Activated CD8-positive, alpha-beta memory T cell treated with anti-CD3 and anti-CD28 coated beads for 36 hours (primary cell): ENCODE measurements at regions not wholly inside any gene's neighbourhood (a gene's known extent, or its start where the extent isn't known, plus 50 kb on each side); places are given as distances from the start of the nearest gene placed in this dataset.
"Not testable (repeated sequence)": the region's sequence is repeated elsewhere in the genome, so short reads cannot be mapped to it uniquely, and the experiment has no call there.

Experiments
- CTCF ChIA-PET: fragments of 350-600 bp; sonication (Branson Sonifier 250); formaldehyde crosslinking; loops from one replicate; lab custom pipeline; 2021; ENCODE audit warnings: antibody characterized with exemption; lab: Charles Lee
- POLR2A ChIA-PET: fragments of 350-600 bp; sonication (Branson Sonifier 250); formaldehyde crosslinking; loops from one replicate; lab custom pipeline; 2021; ENCODE audit warnings: antibody characterized with exemption; lab: Charles Lee

DNA sequence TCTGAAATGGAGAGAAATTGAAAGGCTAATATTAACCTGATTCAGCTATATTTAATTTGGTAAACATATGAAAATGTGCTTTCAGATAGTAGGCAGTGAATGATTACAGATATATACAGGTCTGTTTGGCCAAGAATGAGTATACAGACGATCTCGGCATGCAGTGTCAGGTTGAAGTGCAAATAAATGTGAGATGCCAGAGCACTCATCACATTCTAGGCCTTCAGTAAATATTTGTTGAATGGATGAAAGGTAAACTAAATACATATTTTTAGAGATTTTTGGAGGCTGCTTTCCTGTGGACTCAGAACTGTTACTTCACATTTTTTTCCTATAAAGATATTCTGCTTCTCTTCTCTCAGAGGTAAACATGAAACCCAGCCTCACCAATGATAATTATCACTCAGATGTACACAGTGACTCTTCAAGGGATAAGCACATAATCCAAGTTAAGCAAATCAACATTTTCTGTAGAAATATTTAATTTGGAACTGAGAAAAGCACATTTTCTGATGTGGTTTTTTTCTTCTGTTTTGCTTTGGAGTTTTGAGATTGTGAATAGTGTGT, 702.9 kb downstream of the BRINP3 start:
- ChIA-PET CTCF (no interaction called here), POLR2A (no interaction called here)

DNA sequence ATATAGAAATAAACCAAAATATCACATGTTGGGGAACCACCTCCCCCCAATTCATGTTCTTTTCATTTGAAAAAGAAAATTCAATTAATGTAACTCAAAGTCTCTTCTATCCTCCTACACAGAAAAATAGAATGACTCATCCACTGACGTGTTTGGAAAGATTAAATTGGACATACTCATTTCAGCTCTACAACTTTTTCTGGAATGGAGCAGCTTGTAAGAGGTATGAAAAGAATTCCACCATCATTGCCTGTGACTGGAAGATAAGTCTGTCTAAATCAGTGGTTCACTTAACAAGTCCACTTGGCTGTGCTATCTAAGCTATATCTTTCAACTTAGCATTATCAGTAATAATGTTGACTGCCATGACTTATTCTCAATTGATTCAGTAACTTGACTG, 702.3 kb downstream of the BRINP3 start:
- CTCF ChIA-PET = no interaction called here

DNA sequence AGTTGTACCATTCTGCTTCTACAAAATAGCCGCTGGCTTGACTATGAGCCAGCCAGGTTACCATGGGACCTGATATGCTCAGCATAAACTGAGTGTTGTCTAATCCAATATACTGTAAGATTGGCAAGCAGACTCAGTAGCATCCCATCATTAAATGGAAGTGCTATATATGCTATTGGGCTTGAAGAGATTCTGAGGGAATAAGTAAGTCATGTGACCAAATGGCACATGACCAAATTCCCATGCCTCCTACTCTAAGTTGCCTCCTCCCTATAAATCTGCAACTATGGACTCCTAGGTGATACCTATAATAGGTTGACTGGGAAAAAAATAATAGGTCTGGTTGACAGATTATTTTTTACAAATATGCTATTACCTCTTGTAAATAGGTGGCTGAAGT, 698.6 kb downstream of the BRINP3 start:
- POLR2A ChIA-PET = no interaction called here

More for the DNA sequence above, 702.3 kb downstream of the BRINP3 start:
- POLR2A ChIA-PET = no interaction called here

DNA sequence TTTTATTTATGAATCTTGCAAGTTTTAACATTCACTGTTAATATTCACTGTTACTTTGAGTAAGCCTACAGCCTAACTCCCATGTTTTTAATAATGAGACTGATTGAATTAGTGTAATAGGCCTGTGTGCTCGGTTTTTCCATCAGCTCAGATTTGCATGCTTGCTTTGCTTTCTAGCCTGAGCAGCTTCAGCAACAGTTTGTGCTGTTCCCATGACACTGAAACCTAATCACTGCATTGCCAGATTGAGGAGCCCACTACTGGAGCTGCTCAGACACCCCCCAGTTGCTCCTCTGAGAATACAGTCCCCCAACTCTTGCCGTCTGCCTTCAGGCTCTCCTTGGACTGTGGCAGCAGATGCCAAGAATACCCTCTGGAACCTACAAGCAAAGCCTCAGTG, 695.4 kb downstream of the BRINP3 start:
- ChIA-PET POLR2A (no interaction called here), CTCF (no interaction called here)

More for the DNA sequence above, 698.6 kb downstream of the BRINP3 start:
- CTCF ChIA-PET = no interaction called here

DNA sequence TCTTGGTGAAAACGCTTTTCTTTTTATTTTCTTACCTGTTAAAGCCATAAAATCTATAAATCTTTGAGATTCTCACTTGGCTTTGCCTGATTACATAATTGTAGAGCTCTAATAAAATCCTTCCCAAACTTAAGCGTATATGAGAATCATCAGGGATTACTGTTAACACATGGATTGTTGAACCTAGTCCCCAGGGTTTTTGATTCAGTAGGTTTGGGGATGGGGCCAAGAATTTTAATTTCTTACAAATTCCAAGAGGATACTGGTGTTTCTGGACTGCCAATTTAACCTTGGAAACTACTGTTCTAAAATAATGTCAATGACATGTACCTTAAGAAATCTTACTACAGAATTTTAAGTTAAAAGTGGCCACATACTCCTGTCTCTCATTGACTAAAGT, 694.2 kb downstream of the BRINP3 start:
- POLR2A ChIA-PET = no interaction called here
- CTCF ChIA-PET = no interaction called here

DNA sequence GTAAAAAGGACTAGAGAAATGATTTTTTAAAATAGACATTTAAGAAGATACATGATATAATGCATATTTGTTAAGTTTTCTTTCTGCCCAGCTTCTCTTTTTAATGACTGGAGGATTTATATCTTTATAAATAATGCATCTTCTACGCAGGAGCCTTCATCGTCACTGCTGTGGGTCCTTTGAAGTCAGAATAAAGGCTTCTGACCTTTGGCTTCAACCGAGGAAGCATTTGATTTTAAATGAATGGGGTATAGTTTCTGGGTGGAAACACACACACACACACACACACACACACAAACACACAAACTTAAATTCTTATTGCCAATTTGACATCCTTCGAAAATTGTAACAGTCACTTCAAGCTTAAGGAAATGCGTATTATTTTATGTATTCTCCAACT, 690.9 kb downstream of the BRINP3 start:
- POLR2A ChIA-PET = no interaction called here
- CTCF ChIA-PET = no interaction called here

DNA sequence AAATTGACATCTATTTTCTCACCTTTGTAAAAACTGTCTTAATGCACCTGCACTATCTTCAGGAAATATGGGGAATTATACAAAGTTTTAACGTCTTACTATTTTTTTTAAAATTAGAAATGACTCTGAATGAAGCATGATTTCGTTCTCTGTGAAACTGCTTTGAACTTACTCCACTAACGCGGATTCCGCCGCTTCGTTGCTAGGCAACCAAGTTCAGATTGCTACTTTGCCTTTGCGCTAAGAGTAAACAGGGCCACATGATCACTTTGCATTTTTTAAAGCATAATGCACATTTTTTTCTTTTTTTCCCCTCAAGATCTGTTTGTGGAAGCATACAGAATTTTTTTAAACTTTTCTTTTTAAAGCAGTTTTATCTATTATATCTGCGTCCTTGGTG, 690.5 kb downstream of the BRINP3 start:
- ChIA-PET CTCF (no interaction called here), POLR2A (no interaction called here)

DNA sequence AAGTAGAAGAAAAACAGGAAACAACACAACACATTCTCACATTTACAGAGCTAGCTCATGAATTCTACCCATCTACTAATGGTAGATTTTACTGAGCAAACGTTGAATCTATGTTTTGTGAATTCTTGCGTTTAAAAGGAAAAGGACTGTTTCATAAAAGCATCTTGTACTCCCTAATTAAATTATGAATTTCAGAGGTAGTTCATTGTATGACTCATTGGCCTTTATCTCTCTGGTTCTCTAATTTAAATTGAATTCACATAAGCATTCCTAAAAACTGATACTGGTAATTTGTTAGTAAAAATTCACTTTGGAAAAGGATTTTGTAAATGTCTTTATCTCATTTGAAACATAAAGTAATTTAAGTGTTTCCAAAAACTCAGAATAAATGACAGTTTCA, 687.3 kb downstream of the BRINP3 start:
- ChIA-PET CTCF (no interaction called here), POLR2A (no interaction called here)

DNA sequence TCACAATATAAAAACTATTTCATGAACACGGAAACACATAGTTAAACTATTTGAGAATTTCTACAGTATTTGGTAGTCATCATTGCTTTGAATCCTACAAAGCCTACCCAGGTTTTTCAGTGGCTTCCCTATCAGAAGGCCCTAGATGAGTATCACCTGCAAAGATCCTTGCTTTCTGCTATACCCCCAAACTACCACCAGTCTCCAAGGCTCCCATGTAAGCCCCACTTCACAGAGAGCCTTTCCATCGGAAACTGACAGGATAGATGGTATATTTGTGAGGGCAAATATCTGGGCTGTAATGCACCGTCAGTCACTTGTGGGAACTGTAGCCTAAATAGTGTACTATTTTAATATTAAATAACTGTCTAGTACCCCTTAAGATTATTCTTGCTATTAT, 674.3 kb downstream of the BRINP3 start:
- POLR2A ChIA-PET = no interaction called here
- CTCF ChIA-PET = no interaction called here

DNA sequence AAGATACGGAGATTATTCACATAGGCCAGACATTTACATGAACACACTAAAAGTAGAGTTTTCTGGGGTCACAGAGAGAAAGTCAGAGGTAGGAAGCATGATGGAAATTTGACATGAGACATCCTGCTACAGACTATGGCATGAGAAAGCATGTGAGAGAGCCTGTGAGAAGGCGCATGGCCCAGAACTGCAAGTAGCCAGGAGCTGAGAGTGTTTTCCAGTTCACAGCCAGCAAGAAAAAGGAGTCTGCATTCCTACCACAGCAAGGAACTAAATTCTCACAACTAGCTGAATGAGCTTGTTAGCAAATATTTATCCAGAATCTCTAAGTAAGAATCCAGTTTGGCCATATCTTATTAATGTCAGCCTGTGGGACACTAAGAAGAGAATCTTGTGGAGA, 673.3 kb downstream of the BRINP3 start:
- POLR2A ChIA-PET = no interaction called here
- CTCF ChIA-PET = no interaction called here

DNA sequence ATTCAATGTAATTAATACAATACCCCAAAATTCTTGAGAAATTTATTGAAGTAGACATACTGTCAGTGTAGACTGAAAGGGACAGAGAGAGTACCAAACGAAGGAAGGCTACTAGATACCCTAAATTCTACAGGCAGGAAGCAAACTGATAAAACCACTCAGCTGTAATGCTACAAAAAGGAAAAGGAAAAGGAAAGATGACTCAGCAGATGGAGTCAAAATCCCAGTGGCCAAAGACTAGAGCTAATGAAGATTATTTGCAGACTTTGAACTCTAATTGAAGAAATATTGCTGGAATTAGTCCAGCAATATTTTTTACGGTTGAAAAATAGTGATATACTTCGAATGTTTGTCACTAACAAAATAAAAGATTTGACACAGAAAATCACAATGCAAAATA, 671.9 kb downstream of the BRINP3 start:
- POLR2A ChIA-PET = no interaction called here
- CTCF ChIA-PET = no interaction called here

DNA sequence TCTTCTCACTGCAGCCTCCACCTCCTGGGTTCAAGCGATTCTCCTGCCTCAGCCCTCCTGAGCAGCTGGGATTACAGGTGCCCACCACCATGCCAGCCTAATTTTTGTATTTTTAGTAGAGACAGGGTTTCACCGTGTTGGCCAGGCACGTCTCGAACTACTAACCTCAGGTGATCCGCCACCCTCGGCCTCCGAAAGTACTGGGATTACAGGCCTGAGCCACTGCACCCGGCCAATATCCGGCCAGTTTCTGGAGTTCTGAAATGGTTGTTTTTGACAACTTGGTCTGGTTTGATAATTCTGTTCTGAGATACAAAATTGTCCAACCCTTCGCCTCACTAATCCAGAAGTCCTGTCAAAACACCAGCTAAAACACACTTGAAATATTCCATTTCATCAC, 667.0 kb downstream of the BRINP3 start:
- CTCF ChIA-PET = not testable (repeated sequence)

DNA sequence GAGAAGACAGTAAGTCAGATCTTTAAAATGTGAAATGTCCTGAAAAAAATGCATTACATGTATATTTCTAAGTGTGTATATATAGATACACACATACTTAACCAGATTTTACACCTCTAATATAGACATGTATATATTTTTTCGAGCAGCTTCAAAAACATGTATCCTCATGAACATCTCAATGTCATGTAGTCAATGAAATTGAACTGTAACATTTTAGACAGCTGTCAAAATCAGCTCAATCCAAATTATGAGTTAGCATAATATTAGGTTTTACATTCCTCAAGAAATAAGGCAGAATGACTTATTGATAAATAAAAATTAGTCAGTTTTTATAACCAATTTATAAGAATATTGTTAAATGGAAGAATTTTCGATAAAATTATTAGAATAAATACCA, 665.7 kb downstream of the BRINP3 start:
- CTCF ChIA-PET = no interaction called here
- POLR2A ChIA-PET = no interaction called here

More for the DNA sequence above, 667.0 kb downstream of the BRINP3 start:
- POLR2A ChIA-PET = not testable (repeated sequence)

DNA sequence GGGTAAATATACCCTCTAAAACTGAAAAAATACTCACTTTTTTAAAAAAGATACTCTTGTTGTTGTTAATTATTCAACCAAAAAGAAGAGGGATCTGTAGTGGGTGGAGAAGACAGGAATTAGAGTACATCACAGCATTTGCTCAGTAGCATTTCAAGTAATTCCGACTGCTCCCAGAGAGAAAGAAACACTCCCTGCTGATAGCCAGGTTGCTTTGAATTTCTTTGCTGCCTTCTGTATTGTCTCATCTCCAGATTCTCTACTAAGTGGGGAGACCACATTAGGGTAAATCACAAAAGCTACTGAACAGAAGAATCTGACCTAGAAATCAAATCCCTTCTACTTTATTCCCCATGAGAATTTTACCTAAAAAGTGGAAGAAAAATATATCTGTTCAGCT, 661.1 kb downstream of the BRINP3 start:
- POLR2A ChIA-PET = no interaction called here
- CTCF ChIA-PET = no interaction called here

DNA sequence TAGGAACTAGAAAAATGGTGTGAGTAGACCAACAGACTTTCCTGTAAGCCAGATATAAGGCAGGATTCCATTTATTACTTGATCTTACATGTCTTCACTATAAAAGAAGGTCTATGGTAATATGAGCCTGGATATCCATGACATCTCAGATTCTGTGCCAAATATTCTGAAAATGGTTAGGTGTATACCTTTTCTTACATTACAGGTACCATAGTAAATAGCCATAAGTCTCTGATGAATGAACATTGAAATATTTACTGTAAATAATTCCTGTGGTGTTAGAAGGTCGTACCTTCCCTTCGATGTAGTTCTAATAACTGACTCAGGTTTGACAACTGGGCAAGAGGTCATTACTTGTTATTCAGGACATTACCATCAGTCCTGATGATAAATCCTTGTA, 657.9 kb downstream of the BRINP3 start:
- ChIA-PET CTCF (no interaction called here), POLR2A (no interaction called here)

DNA sequence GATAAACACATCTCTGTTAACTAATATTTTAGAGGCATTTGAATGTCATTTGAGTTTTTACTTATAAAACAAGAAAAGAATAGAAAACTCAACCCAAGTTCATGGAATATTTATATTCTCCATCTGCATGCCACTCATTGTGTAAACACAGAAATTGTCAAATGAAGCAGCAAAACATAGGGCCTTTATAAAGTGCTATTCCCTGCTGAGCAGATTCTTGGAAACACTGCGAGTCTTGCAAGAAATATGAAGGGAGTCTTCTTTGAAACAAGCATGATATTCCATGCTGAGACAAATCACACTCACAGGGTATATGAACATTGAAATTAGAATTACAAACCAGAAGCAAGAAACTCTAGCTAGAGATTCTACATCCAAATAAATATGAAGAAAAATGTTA, 655.8 kb downstream of the BRINP3 start:
- ChIA-PET CTCF (no interaction called here), POLR2A (no interaction called here)

DNA sequence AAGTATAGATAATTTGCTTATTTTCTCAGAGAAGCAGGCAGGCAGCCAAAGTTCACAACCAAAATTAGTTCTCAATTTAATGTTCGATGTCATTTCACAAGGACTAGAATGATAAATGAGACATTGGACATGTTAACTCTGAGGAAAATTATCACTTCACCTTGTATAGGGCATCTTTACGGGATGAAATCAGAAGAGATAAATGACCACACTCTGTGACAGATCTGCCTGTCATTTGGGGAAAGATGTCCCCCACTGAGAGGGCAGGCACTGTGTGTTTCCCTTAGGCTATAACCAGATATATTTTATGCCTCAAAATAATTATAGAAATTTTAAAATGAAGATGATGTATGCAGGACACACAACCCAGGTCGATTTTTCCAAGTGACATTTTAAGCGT, 642.9 kb downstream of the BRINP3 start:
- ChIA-PET POLR2A (no interaction called here), CTCF (no interaction called here)

DNA sequence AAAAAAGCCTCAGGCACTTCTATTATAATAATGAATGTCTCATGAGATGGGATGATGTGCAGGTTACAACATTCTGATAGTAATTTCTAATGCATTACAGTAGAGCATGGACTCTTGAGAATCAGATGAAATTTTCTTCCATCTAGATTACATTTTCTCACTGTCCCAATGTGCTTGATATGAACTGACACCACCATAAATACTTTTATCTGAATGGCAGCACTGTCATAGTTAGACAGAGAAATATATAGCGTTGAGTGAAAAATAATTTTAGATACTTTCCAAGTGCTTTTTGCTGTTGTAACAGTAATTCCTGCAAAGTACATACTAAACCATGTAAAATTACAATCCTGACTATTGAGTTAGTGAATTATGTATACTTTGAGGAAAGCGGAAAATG, 630.1 kb downstream of the BRINP3 start:
- ChIA-PET POLR2A (no interaction called here), CTCF (no interaction called here)

DNA sequence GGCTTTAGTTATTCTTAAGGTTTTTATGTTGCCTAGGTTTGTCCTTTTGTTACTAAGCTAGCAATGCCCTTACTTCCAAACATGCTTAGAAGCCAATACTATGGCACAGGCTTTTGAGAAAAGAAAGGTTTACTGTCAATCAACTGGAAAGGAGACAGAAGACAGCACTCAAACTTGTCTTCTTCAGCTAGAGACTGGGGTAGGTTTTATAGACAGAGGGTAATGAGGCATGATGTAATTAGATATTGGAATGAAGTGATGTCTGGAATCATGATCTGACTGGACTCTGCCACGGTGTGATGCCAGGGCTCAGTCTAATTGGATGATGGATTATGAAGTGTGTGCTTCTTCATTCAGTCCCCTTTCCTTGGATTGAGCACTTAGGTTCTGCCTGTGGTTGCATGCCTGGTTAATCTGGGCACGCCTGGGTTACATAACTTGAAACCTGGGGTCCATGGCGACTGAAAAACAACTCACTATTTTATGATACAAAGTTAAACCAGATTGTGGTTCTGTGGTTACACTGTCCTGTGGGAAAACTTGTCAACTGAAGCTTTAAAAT, 625.8 kb downstream of the BRINP3 start:
- POLR2A ChIA-PET = no interaction called here
- CTCF ChIA-PET = no interaction called here

DNA sequence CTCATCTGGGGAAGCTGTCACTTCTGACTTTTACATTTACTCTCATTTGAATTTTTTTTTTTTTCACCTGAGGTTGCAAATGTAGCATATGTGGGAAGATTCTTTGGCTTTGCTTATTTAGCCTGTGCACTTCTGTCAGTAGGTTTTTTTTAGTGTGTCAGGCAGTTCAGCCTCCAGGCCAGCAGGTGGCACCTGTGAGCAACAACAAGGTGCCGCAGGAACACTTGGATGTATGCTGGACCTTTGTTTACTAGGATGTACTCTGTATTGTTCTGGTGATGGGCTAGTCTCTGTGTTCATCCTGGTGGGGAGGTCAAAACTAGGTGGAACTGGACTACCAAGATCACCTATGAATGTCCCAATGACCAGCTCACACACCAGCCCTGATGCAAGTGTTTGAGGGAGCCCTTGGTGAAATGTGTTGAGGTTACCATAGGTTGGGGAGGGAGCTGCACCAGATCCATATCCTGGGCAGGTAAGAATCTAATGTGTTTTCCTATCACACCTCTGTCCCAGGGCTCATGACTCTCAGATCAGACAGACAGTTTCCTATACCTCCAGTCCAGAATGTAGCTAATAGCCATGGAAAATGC, 618.2 kb downstream of the BRINP3 start:
- ChIA-PET CTCF (no interaction called here), POLR2A (no interaction called here)

DNA sequence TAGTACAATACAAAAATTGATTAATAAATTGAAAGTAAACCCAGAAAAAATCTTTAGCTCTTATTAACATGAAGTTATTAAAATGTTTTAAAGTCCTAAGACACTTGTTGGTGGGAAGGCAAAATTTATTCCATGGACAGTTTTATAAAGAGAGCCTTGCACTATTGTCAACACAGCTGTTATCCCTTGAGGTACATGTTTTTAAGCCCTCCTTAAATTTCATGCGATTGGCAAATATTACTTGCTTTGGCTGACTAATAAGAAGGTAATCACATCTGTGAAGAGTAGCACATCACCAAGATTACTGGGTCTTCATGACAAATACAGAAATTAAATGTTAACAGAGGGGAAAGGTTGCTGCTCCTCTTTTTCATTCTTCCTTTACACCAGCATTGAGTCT, 611.1 kb downstream of the BRINP3 start:
- ChIA-PET CTCF (no interaction called here), POLR2A (no interaction called here)

DNA sequence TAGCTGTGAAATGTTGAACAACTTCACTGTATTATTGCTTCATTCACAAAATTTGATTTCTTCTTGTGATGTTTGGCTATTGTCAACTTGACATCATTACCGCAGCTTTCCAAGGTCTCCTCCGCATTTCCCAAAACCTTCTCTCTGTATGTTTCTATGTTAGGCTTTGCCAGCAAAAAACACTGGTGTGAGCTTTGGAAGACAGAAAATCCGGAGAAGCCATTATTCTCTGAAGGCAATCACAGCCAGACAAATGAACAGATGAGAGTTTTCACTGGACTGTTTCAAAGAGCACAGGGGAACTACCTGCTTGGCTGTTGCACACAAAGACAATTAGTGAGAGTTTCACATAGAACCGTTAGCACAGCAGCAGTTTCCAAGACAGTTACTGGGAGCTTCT, 609.6 kb downstream of the BRINP3 start:
- ChIA-PET POLR2A (no interaction called here), CTCF (no interaction called here)
